Cardiac fibroblast (primary cell): ENCODE measurements at regions not wholly inside any gene's neighbourhood (a gene's known extent, or its start where the extent isn't known, plus 50 kb on each side); places are given as distances from the start of the nearest gene placed in this dataset.

Experiments used
- DNase-seq, 2 donors: peaks; one replicate each; pipeline versions ENCODE4 v3.0.0 to v3.0.0-alpha.2; 2010; ENCODE audit warnings: low read depth in 2 of 2
- H3K4me3 ChIP-seq, 2 donors: replicated peaks in 1 of 2; 1 replicate in 1 of 2; 2 replicates in 1 of 2; pipeline ENCODE4 v1.5.1; 2011; ENCODE audit warnings: low read depth in 2 of 2, low read length in 2 of 2, mild to moderate bottlenecking in 2 of 2, moderate library complexity in 1 of 2
- CTCF ChIP-seq: IDR thresholded peaks from one replicate; pipeline ENCODE4 v1.5.1; 2011; ENCODE audit warnings: low read depth, mild to moderate bottlenecking, low read length, inconsistent platforms

DNA sequence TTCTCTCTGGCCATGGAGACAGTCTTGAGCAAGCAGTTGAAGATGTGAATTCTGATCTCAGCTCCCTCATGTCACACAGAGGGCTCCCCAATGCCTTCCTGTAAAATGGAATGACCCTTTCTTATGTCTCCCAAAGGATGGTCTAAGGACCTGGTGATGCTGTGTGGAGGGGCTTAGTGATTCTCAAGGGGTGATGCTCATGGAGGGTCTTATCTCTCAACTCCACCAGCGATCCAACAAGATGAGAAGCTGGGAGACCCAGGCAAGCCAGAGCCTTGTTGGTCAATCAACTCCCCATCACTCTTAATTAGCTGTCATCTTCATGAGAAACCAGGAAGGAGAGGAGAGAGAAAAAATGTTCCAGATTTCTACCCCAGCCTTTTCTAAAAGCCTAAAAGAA, 78.0 kb upstream of the SORCS3 start:
- H3K4me3 ChIP-seq: no peak overlapping the region
- no peak for TF ChIP-seq CTCF
- DNase-seq: no peak

- DNase-seq: no peak
- TF ChIP-seq CTCF: no peak
- no peak overlapping the region for H3K4me3 ChIP-seq
These were observed 77.5 kb upstream of the SORCS3 start for GRCh38 chr10:104563548-104563947.

- H3K4me3 ChIP-seq: no peak overlapping the region
- TF ChIP-seq CTCF: no peak
- no peak for DNase-seq
These were observed 66.7 kb upstream of the SORCS3 start for GRCh38 chr10:104574427-104574826.

GRCh38 chr10:104574838-104575237, 66.3 kb upstream of the SORCS3 start:
- TF ChIP-seq CTCF: no peak
- no peak overlapping the region for H3K4me3 ChIP-seq
- no peak for DNase-seq

GRCh38 chr10:104576611-104577010, 64.5 kb upstream of the SORCS3 start:
- no peak for TF ChIP-seq CTCF
- DNase-seq: no peak
- no peak overlapping the region for H3K4me3 ChIP-seq

- no peak for DNase-seq
- no peak overlapping the region for H3K4me3 ChIP-seq
- TF ChIP-seq CTCF: no peak
These were observed 63.9 kb upstream of the SORCS3 start for GRCh38 chr10:104577163-104577562.

GRCh38 chr10:104577861-104578521, 63.1 kb upstream of the SORCS3 start:
- peak in 1 of 2 donors; percentile 8 for DNase-seq
- no peak overlapping the region for H3K4me3 ChIP-seq
- TF ChIP-seq CTCF: no peak
